GM18520 (cell line): ENCODE measurements at regions not wholly inside any gene's neighbourhood (a gene's known extent, or its start where the extent isn't known, plus 50 kb on each side); places are given as distances from the start of the nearest gene placed in this dataset.
"Not testable (repeated sequence)": the region's sequence is repeated elsewhere in the genome, so short reads cannot be mapped to it uniquely, and the experiment has no call there.

ENCODE experiments used
- ATAC-seq: cut with Tn5 transposase; IDR thresholded peaks from one replicate; pipeline ENCODE4 v1.9.1; 2021; ENCODE audit not compliant: unreplicated experiment

GRCh38 chr12:13924286-13924685, 57.1 kb downstream of the GRIN2B start:
- no peak for ATAC-seq

GRCh38 chr12:13918897-13919296, 62.5 kb downstream of the GRIN2B start:
- no peak for ATAC-seq

- no peak for ATAC-seq
Observed at GRCh38 chr12:13915096-13915495, 66.3 kb downstream of the GRIN2B start.

- ATAC-seq = no peak
Observed at GRCh38 chr12:13913371-13913770, 68.0 kb downstream of the GRIN2B start.

- ATAC-seq = no peak
Observed at GRCh38 chr12:13911756-13912554, 69.4 kb downstream of the GRIN2B start.

GRCh38 chr12:13905794-13906193, 75.6 kb downstream of the GRIN2B start:
- no peak for ATAC-seq

GRCh38 chr12:13900718-13901117, 80.7 kb downstream of the GRIN2B start:
- ATAC-seq = no peak

GRCh38 chr12:13898387-13898786, 83.0 kb downstream of the GRIN2B start:
- ATAC-seq = not testable (repeated sequence)

- no peak for ATAC-seq
Observed at GRCh38 chr12:13897811-13898210, 83.6 kb downstream of the GRIN2B start.

GRCh38 chr12:13896063-13896626, 85.3 kb downstream of the GRIN2B start:
- ATAC-seq = no peak

- no peak for ATAC-seq
Observed at GRCh38 chr12:13891902-13892301, 89.5 kb downstream of the GRIN2B start.

GRCh38 chr12:13890943-13891342, 90.5 kb downstream of the GRIN2B start:
- no peak for ATAC-seq

- no peak for ATAC-seq
Observed at GRCh38 chr12:13887779-13888388, 93.5 kb downstream of the GRIN2B start.

GRCh38 chr12:13882176-13882575, 99.2 kb downstream of the GRIN2B start:
- no peak for ATAC-seq

GRCh38 chr12:13880613-13881012, 100.8 kb downstream of the GRIN2B start:
- no peak for ATAC-seq

GRCh38 chr12:13875744-13876143, 105.7 kb downstream of the GRIN2B start:
- no peak for ATAC-seq

- no peak for ATAC-seq
Observed at GRCh38 chr12:13870255-13870654, 111.1 kb downstream of the GRIN2B start.

GRCh38 chr12:13864081-13864673, 117.2 kb downstream of the GRIN2B start:
- no peak for ATAC-seq

- ATAC-seq = no peak
Observed at GRCh38 chr12:13857750-13858149, 123.7 kb downstream of the GRIN2B start.

GRCh38 chr12:13853471-13853870, 127.9 kb downstream of the GRIN2B start:
- no peak for ATAC-seq

GRCh38 chr12:13851828-13852227, 129.6 kb downstream of the GRIN2B start:
- ATAC-seq = no peak

- ATAC-seq = no peak
Observed at GRCh38 chr12:13849456-13849855, 131.9 kb downstream of the GRIN2B start.
